HG03103 (cell line): ENCODE measurements at regions not wholly inside any gene's neighbourhood (a gene's known extent, or its start where the extent isn't known, plus 50 kb on each side); places are given as distances from the start of the nearest gene placed in this dataset.
"Not testable (repeated sequence)": the region's sequence is repeated elsewhere in the genome, so short reads cannot be mapped to it uniquely, and the experiment has no call there.

Source experiments
- ATAC-seq: cut with Tn5 transposase; IDR thresholded peaks from one replicate; pipeline ENCODE4 v1.9.1; 2021; ENCODE audit warnings: low read depth; ENCODE audit not compliant: unreplicated experiment

DNA sequence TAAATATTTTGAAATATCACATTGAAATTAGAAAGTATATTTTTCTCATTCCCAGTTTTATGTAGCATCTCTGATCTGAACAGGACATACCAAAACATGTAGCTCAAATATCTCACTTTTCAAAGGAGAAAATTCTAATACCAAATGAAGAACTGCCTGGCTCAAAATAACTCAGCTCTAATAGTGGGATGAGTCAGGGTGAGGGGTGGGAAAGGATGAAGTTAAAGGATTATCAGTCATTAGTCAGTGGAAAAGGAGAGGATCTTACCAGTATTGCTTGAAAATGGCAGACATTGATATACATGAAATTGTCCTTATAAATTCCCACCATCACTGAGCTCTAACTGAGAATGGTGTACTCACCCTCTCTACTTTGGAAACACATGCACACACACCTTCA, 803.2 kb downstream of the RAPGEF2 start:
- ATAC-seq: no peak

DNA sequence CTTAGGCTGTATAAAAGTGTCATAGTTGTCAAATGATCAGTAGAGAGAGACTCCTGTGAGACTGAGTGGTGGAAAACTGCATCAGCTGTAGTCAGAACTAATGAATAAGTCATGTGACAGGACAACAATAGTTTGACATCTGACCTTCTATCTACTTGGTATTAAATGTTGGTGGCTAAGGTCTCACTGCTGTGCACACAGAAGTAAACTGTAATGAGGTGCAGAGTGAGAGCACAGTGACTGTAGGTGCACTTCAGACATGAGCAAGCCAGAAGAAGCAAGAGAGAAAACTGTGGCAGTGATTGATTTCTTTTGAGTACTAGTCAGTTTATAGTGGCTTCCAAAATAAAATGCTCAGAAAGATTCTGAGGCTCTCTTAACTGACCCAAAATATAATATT, 803.6 kb downstream of the RAPGEF2 start:
- no peak for ATAC-seq

DNA sequence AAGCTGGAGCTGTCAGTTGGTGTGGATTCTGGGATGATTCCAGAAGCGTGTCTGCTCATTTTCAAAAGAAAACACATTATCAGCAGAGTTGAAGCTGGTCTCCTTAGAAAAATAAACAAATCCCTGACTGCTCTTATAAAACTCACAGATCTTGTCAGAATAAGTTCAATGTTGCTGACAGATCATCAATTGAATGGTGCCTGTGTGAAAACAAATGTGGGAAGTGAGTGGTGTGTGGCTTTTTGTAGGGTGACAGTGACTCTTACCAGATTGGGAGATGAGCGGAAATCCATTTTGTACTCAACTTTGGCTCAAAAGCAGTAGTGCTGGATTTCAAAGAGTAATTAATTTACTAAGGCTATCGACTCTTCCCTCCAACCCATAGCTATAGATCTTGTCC, 807.8 kb downstream of the RAPGEF2 start:
- ATAC-seq: no peak

DNA sequence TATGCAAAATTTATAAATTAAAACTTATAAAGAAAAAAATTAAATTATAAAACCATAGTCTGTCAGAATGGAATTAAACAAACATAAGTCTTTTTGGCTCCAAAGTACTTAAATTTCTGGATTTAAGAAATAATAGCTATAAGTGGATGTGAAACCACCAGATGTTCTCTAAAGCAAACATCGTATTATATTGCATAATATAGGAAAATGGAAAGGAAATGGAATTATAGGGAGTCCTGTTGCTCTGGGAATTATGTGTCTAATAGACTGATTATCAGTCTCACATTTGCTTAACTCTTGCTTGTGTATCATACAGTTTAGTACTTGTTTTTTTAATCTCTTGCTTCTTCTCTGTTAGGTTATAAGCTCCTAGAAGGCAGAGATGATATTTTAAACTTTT, 819.2 kb downstream of the RAPGEF2 start:
- no peak for ATAC-seq

DNA sequence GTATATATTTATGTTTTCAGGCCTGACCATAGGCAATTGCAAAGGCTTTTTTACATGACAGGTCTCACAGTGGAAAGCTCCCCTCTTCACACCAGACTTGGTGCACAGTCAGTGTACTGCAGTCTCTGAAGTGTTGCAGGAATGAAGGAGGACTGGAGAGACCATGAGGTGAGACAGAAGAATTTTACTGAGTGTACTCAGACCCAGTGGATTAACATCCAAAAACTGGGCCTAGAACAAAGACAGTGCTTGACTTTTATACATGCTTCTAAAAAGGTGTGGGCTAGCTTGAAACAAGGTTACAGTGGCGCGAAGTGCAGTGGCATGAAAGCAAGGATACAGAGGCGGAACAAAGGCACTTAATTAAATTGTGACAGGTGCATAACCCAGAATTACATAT, 822.9 kb downstream of the RAPGEF2 start:
- ATAC-seq: no peak

DNA sequence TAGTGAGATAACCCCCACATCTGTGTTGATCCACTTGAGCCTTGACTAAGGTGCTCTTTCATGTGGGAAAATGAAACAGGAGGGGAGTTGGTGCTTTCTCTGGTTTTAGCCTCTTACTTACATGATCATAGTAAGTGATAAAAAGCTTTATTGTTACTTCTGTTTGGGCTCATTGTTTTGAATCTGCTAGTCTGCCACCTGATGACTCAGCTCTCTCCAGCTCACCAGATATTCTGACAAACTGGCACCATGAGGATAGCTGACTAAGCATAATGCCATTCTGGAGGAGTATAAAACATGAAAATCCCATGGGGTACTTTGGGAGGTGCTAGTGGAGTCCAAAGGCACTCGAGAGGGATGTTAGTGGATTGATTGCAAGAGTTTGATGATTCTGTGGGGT, 824.0 kb downstream of the RAPGEF2 start:
- no peak for ATAC-seq

DNA sequence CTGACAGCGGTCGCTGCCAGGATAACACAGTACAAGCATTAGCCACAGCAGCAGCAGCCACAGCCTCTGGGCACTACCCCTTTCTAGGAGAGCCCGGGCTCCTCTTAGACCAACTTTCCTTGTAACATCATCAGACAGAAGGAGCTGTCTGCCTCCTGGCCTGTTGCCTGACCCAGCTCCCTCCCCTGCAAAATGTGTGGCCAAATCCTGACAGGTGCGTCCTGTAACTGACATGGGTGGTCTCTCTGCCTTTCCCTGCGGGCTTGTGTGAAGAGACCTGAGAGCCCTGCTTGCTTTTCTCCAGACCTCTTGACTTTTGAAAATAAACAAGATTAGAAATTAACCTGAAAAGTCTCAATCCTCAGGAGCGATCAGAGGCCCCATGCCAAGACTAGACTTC, 824.9 kb downstream of the RAPGEF2 start:
- ATAC-seq: no peak

DNA sequence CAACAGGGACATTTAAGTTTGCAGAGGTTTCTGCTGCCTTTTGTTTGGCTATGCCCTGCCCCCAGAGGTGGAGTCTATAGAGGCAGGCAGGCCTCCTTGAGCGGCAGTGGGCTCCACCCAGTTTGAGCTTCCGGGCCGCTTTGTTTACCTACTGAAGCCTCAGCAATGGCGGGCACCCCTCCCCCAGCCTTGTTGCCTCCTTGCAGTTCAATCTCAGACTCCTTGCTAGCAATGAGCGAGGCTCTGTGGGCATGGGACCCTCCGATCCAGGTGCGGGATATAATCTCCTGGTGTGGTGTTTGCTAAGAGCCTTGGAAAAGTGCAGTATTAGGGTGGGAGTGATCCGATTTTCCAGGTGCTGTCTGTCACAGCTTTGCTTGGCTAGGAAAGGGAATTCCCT, 831.7 kb downstream of the RAPGEF2 start:
- not testable (repeated sequence) for ATAC-seq

DNA sequence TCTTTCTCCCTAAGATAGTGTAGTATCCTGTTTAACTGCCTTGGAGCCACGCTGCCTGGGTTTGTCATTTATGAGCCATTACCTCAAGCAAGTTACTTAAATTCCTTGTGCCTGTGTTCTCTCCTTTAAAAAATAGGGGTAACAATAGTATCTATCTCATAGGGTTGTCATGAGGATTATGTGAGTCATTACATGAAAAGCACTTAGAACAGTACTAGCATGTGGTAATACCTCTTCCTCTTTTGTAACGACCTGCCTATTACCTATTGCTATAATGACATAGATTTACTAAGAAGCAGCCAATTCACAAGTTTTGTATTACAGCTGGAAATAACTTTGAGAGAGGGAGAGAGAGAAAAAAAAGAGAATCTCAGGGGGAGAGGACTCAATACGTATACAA, 834.7 kb downstream of the RAPGEF2 start:
- ATAC-seq: peak; percentile 92

DNA sequence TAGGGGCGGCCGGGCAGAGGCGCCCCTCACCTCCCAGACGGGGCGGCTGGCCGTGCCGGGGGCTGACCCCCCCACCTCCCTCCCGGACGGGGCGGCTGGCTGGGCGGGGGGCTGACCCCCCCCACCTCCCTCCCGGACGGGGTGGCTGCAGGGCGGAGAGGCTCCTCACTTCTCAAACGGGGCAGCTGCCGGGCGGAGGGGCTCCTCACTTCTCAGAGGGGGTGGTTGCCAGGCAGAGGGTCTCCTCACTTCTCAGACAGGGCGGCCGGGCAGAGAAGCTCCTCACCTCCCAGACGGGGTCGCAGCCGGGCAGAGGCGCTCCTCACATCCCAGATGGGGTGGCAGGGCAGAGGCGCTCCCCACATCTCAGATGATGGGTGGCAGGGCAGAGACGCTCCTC, 836.8 kb downstream of the RAPGEF2 start:
- not testable (repeated sequence) for ATAC-seq

DNA sequence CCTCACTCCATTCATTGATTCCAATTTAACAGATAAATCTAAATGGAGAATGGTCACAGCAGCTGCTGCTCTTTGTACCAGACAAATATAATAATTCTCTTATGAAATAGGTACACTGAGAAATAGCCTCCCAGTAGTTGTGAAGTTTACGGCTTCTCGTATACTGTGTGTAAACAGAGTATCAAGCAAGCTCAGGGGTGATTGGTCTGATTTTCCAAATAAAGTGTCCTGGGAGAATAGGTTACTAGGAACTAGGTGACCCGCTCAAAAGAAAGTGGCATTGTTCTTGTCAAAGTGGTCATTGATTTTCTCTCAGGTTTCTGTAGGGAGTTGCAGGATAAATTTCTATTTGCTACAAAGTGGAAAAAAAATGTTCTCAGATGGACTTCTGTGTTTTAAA, 838.2 kb downstream of the RAPGEF2 start:
- ATAC-seq: no peak

DNA sequence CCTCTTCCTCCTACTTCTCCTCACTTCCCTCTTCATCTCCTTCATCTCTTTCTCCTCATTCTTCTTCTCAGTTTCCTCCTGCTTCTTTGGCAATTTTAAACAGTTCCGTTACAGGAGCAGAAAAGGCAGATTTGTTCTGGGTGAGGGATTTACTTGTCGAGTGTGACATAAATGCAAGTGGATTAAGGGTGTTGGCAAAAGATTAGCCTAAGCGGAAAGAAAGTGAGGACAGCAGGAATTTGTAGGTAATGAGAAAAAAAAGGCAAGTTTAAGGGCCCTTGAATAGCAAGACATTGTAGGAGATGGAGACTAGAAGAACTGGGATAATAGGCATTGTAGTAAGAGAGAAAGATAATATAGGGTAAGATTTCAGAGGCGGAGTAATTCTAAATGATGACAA, 841.6 kb downstream of the RAPGEF2 start:
- no peak for ATAC-seq

DNA sequence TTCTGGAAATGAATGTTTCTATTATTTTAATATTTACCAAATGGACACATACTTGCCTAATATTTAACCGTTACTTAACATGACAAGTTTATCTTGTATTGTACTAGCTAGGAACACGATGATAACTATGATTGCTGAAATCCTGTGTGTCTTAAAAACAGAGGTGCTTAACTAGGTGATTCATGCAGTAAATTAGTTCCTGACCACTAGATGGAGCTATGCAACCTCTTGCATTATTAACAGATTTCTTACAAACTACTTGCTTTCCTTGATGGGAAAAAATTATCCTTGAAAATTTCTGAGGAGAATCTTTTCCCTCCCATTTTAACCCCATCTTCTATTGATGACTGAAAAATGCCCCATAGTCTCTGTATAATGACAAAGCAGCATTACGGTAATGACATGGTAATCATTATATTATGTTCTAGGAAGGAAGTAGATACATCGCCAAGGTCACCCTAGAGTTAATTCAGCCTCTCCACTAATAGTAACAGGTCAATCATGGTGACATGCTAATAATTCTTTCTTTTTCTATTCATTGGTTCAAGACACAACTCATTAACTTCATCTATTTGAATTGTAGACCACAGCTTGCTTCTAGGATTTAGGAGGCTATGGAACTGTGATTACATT, 844.2 kb downstream of the RAPGEF2 start:
- ATAC-seq: peak; percentile 74

DNA sequence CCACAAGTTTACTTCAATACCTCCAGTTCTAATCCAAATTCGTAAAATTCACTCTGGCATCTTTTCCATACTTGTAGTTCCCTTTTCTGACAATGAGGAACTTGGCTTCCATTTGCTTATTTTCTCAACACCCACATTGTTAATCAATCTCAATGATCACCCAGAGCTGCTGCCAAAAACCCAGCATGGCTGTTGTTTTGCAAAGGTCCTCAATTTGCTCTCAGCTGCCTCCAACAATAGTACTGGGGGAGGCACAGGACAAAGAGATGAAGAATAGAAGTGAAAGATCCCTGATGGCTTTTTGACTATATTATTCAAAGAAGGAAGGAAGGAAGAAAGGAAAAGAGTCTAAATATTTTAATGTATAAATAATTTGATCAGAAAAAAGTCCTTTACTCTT, 847.8 kb downstream of the RAPGEF2 start:
- no peak for ATAC-seq

DNA sequence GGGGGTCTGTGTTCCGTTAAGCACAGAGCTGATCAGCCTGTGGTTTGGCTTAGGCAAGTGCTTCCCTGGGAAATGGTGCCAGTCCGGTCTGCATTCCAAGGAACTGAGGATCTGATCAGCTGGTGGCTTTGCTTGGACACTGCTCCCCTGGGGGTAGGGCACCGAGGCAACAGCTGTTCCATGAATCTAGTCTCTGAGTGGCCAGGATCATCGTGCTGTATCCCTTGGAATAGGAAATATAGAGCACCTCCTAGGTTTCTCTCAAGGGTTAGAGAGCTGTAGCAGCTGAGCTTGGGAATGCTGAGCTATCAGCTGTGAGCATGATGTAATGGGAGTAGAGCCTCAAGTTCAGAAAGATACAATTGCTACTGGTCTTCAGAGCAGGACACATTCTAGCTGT, 863.9 kb downstream of the RAPGEF2 start:
- no peak for ATAC-seq

DNA sequence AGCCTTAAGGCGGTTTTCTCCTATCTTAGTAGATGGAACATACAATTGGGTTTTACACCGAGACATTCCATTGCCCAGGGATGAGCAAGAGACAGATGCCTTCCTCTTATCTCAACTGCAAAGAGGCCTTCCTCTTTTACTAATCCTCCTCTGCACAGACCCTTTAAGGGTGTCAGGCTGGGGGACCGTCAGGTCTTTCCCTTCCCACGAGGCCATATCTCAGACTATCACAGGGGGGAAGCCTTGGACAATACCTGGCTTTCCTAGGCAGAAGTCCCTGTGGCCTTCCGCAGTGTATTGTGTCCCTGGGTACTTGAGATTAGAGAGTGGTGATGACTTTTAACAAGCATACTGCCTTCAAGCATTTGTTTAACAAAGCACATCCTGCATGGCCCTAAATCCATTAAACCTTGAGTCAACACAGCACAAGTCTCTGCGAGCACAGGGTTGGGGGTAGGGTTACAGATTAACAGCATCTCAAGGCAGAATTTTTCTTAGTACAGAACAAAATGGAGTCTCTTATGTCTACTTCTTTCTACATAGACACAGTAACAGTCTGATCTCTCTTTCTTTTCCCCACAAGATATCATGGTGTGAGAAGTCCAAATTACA, 874.1 kb downstream of the RAPGEF2 start:
- not testable (repeated sequence) for ATAC-seq

DNA sequence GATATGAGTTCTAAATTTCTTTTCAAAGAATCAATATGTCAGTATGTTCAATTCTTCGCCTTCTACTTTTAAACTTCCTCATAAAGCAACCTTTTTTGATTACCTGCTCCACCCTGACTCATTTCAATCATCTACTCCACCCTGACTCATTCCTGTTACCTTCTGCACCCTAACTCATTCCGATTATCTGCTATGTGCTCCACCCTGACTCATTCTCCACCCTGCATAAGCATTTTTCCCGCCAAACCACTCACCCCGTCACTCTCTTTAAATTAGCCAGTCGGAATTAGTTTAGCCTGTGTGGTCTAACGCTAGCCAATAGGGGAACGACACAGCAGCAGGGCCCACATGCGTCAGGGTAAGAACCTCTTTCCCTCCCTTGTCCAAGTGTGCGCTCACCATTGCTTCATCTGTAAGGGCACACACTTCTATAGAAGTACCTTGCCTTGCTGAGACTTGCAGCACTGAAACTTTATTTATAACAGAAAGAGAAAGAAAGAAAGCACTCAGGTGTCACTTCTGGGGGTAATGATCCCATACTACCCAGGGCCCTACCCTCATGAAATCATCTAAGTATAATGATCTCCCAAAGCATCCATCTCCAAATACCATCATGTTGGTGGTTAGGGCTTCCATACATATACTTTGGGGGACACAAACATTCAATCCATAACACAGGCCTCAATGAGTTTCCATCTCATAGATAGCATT, 875.2 kb downstream of the RAPGEF2 start:
- ATAC-seq: no peak

DNA sequence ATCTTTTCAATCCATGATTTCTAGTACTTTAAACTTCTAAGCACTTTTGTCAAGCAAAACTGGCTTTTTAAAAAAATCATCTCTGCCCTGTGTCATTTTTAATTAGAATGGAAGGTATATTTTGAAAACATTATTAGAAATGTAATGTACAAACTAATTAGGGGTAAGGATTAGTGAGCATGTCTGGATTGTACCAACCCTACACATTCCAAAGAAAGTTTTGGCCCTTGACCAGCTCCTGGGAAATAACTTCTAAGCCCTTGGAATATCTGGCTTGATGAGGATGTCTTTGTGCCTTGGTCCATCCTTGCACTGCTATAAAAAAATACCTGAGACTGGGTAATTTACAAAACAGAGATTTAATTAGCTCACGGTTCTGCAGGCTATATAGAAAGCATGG, 876.5 kb downstream of the RAPGEF2 start:
- ATAC-seq: no peak

DNA sequence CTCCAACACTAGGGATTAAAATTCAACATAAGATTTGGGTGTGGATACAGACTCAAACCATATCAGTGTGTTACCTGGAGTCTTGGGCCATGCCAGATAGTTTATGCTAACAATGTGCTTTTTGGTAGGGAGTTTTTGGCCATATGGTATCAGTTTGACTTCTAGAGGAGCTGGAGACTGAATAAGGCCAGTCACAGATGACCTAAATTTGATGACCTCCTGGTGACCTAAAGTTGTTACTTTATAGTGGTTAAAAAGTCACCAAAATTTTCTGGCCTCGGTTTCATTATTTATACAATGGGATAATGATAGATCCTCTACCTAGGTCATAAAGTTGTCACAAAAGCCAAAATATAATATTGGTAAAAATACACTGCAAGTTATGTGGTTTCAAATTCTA, 877.1 kb downstream of the RAPGEF2 start:
- no peak for ATAC-seq

DNA sequence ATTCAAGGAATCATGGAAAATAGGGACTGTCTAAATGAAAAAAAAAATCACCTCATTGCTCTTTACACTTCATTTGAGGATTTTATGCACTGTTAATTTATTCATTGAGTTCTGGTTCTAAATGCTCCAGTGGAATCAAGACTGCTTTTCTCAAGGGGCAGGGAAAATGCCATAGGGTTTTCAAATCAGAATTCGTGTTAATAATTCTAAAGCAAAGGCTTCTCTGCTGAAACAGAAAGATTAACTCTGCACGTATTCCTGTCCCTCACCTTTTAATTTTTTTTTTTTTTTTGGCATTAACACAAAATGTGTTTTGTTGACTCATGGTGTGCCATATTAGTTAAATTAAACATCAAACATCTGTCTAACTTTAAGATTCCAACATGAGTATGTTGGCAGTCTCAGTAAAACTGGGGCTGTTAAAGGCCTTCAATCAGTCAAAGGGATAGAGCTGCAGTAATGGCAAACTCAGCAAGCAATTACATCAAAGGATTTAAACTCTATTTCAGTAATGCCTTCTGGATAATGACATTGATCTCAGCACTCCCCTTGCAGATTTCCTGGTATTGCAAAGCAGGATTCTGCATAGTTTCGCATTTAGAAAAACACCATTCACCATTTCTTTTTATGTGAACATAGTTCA, 878.1 kb downstream of the RAPGEF2 start:
- no peak for ATAC-seq

DNA sequence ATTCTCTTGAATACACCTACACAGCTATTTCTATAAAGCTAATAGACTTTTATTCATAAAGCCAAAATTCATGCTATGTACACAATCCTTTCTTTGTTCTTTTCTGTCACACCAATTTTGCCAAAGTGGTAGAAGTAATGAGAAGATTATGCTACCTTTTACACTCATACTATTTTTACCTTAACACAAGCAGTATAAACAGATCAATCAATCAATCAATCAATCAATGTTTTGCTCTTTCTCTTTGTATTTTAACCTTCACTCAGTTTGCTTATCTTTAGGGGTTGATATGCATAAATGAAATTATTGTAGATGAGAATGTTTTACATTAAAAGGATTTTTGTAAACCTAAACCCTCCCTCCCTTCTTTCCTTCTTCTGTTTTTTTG, 878.6 kb downstream of the RAPGEF2 start:
- ATAC-seq: no peak

DNA sequence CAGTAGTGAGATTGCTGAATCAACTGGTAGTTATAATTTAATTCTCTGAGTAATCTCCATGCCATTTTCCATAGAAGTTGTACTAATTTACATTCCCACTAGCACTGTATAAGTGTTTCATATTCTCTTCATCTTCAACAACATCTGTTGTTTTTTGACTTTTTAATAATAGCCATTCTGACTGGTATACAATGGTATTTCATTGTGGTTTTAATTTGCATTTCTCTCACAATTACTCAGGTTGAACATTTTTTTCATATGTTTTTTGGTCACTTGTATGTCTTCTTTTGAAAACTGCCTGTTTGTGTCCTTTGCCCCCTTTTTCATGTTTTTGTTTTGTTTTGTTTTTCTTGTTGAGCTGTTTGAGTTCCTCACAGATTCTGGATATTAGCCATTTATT, 880.2 kb downstream of the RAPGEF2 start:
- no peak for ATAC-seq
